ENCODE measurements at regions not wholly inside any gene's neighbourhood (a gene's known extent, or its start where the extent isn't known, plus 50 kb on each side); places are given as distances from the start of the nearest gene placed in this dataset.

DNA sequence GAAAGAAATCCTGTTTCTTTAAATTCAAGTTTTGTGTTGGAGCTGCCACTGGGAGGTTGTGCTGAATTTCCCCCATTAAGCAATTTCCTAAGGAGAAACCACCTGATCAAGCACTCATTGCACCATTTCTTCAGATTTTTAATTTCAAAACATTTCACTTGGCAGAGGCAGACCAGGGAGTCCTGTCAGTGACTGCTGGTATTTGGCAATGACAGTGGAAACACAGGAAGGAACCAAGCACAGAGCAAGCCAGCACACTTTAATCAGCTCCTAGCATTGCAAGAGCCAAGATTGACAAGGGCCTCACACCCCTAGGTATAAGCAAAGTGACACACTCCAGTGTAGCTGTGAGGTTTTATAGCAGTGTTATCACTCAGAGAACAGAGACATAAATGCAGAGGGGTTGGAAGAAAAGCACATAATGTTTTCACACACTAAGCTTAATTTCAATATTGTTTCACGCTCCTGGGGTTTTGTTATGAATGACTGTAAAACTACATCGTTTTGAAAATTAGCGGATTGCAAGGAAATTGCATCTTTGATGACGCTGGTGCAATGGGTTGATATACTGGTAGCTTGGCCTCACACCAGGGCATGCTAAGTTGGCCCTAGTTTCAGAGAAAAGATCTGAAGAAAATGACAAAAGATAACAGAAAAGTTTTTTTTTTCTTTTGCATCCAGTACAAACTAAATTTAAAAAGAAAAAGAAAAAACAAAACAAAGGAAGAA lies 768.4 kb downstream of the TFAP2A start:
- TF ChIP-seq POLR2A (IDR thresholded peaks at IDR 0.05; ENCODE audit: low read length) (no peak), GATA1 (IDR thresholded peaks at IDR 0.05; ENCODE audit: low read depth, low read length) (no peak)
